ENCODE measurements at regions not wholly inside any gene's neighbourhood (a gene's known extent, or its start where the extent isn't known, plus 50 kb on each side); places are given as distances from the start of the nearest gene placed in this dataset.
"Not testable (repeated sequence)": the region's sequence is repeated elsewhere in the genome, so short reads cannot be mapped to it uniquely, and the experiment has no call there.

GRCh38 chr9:74173284-74173683, 323.9 kb upstream of the RORB start:
- no peaks in the 10 kb centered on the region for H3K27me3 ChIP-seq
- TF ChIP-seq, protein P1, sequence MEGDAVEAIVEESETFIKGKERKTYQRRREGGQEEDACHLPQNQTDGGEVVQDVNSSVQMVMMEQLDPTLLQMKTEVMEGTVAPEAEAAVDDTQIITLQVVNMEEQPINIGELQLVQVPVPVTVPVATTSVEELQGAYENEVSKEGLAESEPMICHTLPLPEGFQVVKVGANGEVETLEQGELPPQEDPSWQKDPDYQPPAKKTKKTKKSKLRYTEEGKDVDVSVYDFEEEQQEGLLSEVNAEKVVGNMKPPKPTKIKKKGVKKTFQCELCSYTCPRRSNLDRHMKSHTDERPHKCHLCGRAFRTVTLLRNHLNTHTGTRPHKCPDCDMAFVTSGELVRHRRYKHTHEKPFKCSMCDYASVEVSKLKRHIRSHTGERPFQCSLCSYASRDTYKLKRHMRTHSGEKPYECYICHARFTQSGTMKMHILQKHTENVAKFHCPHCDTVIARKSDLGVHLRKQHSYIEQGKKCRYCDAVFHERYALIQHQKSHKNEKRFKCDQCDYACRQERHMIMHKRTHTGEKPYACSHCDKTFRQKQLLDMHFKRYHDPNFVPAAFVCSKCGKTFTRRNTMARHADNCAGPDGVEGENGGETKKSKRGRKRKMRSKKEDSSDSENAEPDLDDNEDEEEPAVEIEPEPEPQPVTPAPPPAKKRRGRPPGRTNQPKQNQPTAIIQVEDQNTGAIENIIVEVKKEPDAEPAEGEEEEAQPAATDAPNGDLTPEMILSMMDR (IDR thresholded peaks at IDR 0.05), result no peak
- TF ChIP-seq POLR2A (IDR thresholded peaks at IDR 0.05), result no peak
- DNase-seq (no peak), ATAC-seq (ENCODE audit: low FRiP score in 2 of 2) (no peak)
- WGBS, 2 donors, result 68 to 76% methylated on average over 5 of the region's 5 CpGs
- no peaks in the 10 kb centered on the region for H3K9me3 ChIP-seq
- H3K27ac ChIP-seq, result no peak overlapping the region
- H3K36me3 ChIP-seq, result no peaks in the 10 kb centered on the region
- H3K4me3 ChIP-seq, result no peak overlapping the region
- H3K4me1 ChIP-seq, result no peaks in the 10 kb centered on the region

- not testable (repeated sequence) for H3K4me3 ChIP-seq; H3K27ac ChIP-seq; H3K36me3 ChIP-seq; H3K27me3 ChIP-seq; H3K9me3 ChIP-seq; ATAC-seq (ENCODE audit: low FRiP score in 2 of 2); H3K4me1 ChIP-seq
- WGBS, 2 donors, result 98 to 100% methylated on average over 3 of the region's 24 CpGs
- DNase-seq, result peak in 1 of 2 donors; percentile 58
Measured at GRCh38 chr9:74197771-74198170, 299.4 kb upstream of the RORB start.

- TF ChIP-seq, protein P1 (IDR thresholded peaks at IDR 0.05), result no peak
- no peak for TF ChIP-seq POLR2AphosphoS5 (IDR thresholded peaks at IDR 0.05)
- TF ChIP-seq POLR2A (IDR thresholded peaks at IDR 0.05), result no peak
- no peak for TF ChIP-seq EP300 (IDR thresholded peaks at IDR 0.05)
- no peak for DNase-seq
Measured at GRCh38 chr9:74205056-74205455, 292.1 kb upstream of the RORB start.

GRCh38 chr9:74218385-74219063, 278.6 kb upstream of the RORB start:
- no peak for DNase-seq
- no peak for TF ChIP-seq EP300 (IDR thresholded peaks at IDR 0.05)
- TF ChIP-seq, protein P1 (IDR thresholded peaks at IDR 0.05), result no peak
- TF ChIP-seq POLR2AphosphoS5 (IDR thresholded peaks at IDR 0.05), result no peak
- TF ChIP-seq POLR2A (IDR thresholded peaks at IDR 0.05), result no peak
- ATAC-seq (ENCODE audit: low FRiP score in 2 of 2), result no peak
- 81 to 87% methylated on average over 3 of the region's 3 CpGs for WGBS, 2 donors
- H3K27me3 ChIP-seq, result no peaks in the 10 kb centered on the region
- no peaks in the 10 kb centered on the region for H3K4me1 ChIP-seq
- no peak overlapping the region for H3K4me3 ChIP-seq
- H3K36me3 ChIP-seq, result no peaks in the 10 kb centered on the region
- H3K27ac ChIP-seq, result no peak overlapping the region
- no peaks in the 10 kb centered on the region for H3K9me3 ChIP-seq

More at GRCh38 chr9:74205056-74205455, 292.1 kb upstream of the RORB start:
- H3K36me3 ChIP-seq, result no peaks in the 10 kb centered on the region
- H3K4me3 ChIP-seq, result no peak overlapping the region
- no peaks in the 10 kb centered on the region for H3K9me3 ChIP-seq
- 78 to 80% methylated on average over 4 of the region's 4 CpGs for WGBS, 2 donors
- no peak overlapping the region for H3K27ac ChIP-seq
- H3K4me1 ChIP-seq, result no peaks in the 10 kb centered on the region
- no peak for ATAC-seq (ENCODE audit: low FRiP score in 2 of 2)
- no peaks in the 10 kb centered on the region for H3K27me3 ChIP-seq

DNA sequence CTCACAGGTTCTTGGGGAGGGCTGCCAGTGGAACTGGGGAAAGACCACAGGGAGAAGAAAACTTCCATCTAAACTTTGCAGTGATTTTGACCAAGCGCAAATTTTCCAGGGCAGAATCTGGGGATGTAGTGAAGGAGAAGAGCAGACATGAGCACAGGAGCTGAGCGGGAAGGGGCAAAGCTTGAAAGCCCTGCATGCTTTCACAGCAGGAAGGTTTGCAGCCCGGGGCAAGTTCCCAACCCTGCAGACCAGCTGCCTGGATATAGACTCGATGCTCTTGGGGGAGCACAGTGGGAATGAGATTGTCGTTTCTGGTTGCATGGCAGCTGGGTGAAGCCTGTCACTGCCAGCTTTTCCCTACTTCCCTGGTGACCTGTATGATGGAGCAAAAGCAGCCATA, 276.8 kb upstream of the RORB start:
- no peak overlapping the region for H3K4me3 ChIP-seq
- H3K27ac ChIP-seq, result no peak overlapping the region
- ATAC-seq (ENCODE audit: low FRiP score in 2 of 2) (no peak), DNase-seq (no peak)
- H3K9me3 ChIP-seq, result no peaks in the 10 kb centered on the region
- 74 to 77% methylated on average over 3 to 5 of the region's 5 CpGs for WGBS, 2 donors
- H3K4me1 ChIP-seq, result no peaks in the 10 kb centered on the region
- H3K27me3 ChIP-seq, result no peaks in the 10 kb centered on the region
- TF ChIP-seq EP300 (IDR thresholded peaks at IDR 0.05), result no peak
- no peak for TF ChIP-seq POLR2AphosphoS5 (IDR thresholded peaks at IDR 0.05)
- TF ChIP-seq, protein P1 (IDR thresholded peaks at IDR 0.05), result no peak
- no peak for TF ChIP-seq POLR2A (IDR thresholded peaks at IDR 0.05)
- H3K36me3 ChIP-seq, result no peaks in the 10 kb centered on the region

All from upper lobe of left lung (tissue), 6 donors.